ENCODE measurements at regions not wholly inside any gene's neighbourhood (a gene's known extent, or its start where the extent isn't known, plus 50 kb on each side); places are given as distances from the start of the nearest gene placed in this dataset.

DNA sequence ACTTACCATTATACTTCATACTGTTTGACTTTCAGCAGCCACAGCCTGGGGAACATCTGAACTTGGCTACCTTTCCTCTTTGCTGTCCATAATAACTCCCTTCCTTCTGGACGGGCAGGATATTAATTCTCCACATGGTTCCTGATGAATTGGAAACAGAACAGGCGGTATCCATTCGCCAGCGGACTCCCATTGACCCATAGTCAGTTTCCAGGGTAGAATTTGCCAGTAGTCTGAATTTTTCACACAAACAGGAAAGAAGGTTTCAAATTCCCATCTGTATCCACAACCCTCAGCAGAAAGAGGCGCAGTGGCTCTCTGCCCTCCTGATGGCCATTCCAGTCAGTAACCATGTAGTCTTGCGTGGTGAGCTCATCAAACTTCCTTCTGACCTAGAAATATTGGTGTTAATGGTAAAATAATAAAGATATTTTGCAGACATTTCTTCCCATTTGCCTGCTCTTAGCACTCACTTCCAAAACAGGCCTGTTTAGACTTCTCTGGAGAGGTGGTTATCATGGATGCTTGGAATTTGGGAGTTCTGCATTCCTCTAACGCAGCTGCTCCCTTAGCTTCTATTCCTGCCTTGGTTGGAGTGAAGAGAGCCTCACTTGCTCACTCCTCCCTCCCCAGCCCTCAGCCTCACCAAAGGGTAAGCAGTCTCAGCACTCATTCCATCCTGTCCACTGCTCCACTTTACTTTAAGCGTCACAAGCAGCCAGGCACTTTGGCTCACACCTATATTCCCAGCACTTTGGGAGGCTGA lies 75.0 kb upstream of the OXGR1 start:
- no peak for DNase-seq (ENCODE audit: extremely low spot score, unreplicated experiment)
- Mint-ChIP-seq H3K9me3 (peaks cover 6% of the 10 kb centered on the region), H3K27me3 (peaks cover 9% of the 10 kb centered on the region), H3K4me1 (ENCODE audit: unreplicated experiment) (peaks cover 22% of the 10 kb centered on the region), H3K4me3 (no peak overlapping the region), H3K27ac (no peak overlapping the region), H3K36me3 (peaks cover under 1% of the 10 kb centered on the region)
- TF ChIP-seq, protein P1, sequence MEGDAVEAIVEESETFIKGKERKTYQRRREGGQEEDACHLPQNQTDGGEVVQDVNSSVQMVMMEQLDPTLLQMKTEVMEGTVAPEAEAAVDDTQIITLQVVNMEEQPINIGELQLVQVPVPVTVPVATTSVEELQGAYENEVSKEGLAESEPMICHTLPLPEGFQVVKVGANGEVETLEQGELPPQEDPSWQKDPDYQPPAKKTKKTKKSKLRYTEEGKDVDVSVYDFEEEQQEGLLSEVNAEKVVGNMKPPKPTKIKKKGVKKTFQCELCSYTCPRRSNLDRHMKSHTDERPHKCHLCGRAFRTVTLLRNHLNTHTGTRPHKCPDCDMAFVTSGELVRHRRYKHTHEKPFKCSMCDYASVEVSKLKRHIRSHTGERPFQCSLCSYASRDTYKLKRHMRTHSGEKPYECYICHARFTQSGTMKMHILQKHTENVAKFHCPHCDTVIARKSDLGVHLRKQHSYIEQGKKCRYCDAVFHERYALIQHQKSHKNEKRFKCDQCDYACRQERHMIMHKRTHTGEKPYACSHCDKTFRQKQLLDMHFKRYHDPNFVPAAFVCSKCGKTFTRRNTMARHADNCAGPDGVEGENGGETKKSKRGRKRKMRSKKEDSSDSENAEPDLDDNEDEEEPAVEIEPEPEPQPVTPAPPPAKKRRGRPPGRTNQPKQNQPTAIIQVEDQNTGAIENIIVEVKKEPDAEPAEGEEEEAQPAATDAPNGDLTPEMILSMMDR (conservative IDR thresholded peaks at IDR 0.05), result no peak

- Mint-ChIP-seq H3K4me3 (no peak overlapping the region), H3K4me1 (ENCODE audit: unreplicated experiment) (peaks cover 22% of the 10 kb centered on the region), H3K27me3 (peaks cover 4% of the 10 kb centered on the region), H3K27ac (no peak overlapping the region), H3K36me3 (peaks cover 4% of the 10 kb centered on the region), H3K9me3 (peaks cover 11% of the 10 kb centered on the region)
- no peak for DNase-seq (ENCODE audit: extremely low spot score, unreplicated experiment)
- TF ChIP-seq, protein P1 (conservative IDR thresholded peaks at IDR 0.05), result no peak
Measured at GRCh38 chr13:97072297-97072696, 78.0 kb upstream of the OXGR1 start.

DNA sequence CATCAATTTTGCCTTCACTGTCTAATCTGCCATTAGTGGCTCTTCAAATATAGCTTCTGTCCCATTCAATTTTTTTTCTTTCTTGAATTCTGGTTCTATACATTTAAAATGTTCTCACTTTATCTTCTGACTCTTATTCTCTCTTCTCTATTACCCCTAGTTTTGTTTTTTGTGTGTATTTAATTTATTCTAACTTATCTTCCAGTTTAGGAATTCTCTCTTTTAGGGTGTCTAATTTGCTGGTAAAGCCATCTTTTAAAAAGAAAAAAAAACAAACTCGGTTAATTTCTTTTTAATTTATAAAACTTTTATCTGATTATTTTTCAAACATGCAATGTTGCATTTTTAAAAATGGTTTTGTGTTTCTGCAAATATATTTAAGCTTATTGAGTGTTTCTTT lies 80.3 kb upstream of the OXGR1 start:
- Mint-ChIP-seq H3K36me3 (peaks cover 4% of the 10 kb centered on the region), H3K27me3 (peaks cover 4% of the 10 kb centered on the region), H3K4me3 (no peak overlapping the region), H3K27ac (no peak overlapping the region), H3K4me1 (ENCODE audit: unreplicated experiment) (no peaks in the 10 kb centered on the region), H3K9me3 (peaks cover 11% of the 10 kb centered on the region)
- no peak for DNase-seq (ENCODE audit: extremely low spot score, unreplicated experiment)
- TF ChIP-seq, protein P1 (conservative IDR thresholded peaks at IDR 0.05), result no peak

DNA sequence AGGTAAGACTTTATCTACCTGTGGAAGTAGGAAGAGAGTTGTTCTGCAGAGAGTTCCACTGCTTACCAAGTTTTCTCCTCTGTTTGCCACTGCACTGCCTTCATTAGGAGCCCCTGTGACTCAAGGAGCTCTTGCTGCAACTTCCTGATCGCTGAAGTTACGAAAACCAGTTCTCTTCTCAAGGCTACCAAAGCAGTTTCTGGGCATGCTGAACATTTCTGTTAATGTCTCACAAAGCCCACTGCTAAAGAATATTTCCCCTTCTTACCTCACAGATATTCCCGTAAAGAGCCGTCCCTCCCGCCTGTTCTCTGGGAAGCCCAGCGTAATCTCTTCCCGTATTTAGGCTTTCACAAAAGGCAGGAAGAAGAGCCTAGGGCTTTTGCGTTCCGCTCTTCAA lies 82.6 kb upstream of the OXGR1 start:
- TF ChIP-seq, protein P1 (conservative IDR thresholded peaks at IDR 0.05), result no peak
- H3K4me1 Mint-ChIP-seq (ENCODE audit: unreplicated experiment), result no peaks in the 10 kb centered on the region
- H3K27me3 Mint-ChIP-seq, result no peaks in the 10 kb centered on the region
- peaks cover 5% of the 10 kb centered on the region for H3K9me3 Mint-ChIP-seq
- no peak overlapping the region for H3K27ac Mint-ChIP-seq
- H3K36me3 Mint-ChIP-seq, result peaks cover 4% of the 10 kb centered on the region
- H3K4me3 Mint-ChIP-seq, result no peak overlapping the region
- DNase-seq (ENCODE audit: extremely low spot score, unreplicated experiment), result no peak

DNA sequence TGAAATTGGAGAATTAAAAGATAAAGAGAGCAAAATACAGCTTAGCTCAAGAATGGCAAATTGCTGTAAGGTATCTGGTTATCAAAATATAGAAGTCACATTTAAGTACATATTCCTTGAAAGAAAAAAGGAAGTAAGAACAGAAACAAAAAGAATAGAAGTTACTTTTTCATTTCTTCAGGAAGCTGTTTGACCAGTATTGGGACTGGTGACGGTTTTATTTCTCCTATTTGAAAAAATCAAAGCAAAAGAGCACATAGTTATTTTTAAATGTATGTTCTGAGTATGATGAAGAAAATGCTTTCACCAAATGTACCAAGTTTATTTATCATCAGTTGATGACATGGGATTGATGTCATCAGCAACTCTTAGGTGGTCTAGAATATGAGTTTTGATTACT lies 83.1 kb upstream of the OXGR1 start:
- H3K4me3 Mint-ChIP-seq, result no peak overlapping the region
- no peaks in the 10 kb centered on the region for H3K4me1 Mint-ChIP-seq (ENCODE audit: unreplicated experiment)
- no peak overlapping the region for H3K27ac Mint-ChIP-seq
- DNase-seq (ENCODE audit: extremely low spot score, unreplicated experiment), result no peak
- TF ChIP-seq, protein P1 (conservative IDR thresholded peaks at IDR 0.05), result no peak
- no peaks in the 10 kb centered on the region for H3K27me3 Mint-ChIP-seq
- H3K36me3 Mint-ChIP-seq, result peaks cover 4% of the 10 kb centered on the region
- H3K9me3 Mint-ChIP-seq, result peaks cover 5% of the 10 kb centered on the region

Data from type B pancreatic cell (in vitro differentiated cells).